ENCODE measurements at regions not wholly inside any gene's neighbourhood (a gene's known extent, or its start where the extent isn't known, plus 50 kb on each side); places are given as distances from the start of the nearest gene placed in this dataset.
"Not testable (repeated sequence)": the region's sequence is repeated elsewhere in the genome, so short reads cannot be mapped to it uniquely, and the experiment has no call there.

DNA sequence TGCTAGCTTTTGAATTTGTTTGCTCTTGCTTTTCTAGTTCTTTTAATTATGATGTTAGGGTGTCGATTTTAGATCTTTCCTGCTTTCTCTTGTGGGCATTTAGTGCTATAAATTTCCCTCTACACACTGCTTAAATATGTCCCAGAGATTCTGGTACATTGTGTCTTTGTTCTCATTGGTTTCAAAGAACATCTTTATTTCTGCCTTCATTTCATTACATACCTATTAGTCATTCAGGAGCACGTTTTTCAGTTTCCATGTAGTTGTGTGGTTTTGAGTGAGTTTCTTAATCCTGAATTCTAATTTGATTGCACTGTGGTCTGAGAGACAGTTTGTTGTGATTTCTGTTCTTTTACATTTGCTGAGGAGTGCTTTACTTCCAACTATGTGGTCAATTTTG, 51.2 kb upstream of the MB21D2 start:
- H3K27ac ChIP-seq (ENCODE audit: low read length); H3K4me2 ChIP-seq (ENCODE audit: insufficient read depth, low read length); H3K4me1 ChIP-seq (ENCODE audit: insufficient read depth, low read length); DNase-seq; H3K27me3 ChIP-seq (ENCODE audit: insufficient read depth, low read length, poor library complexity); H3K9me3 ChIP-seq (ENCODE audit: insufficient read depth, low read length, severe bottlenecking); H3K4me3 ChIP-seq (ENCODE audit: low read depth in 1 of 2, low read length in 2 of 2); H3K9ac ChIP-seq (ENCODE audit: low read depth, low read length); H3K79me2 ChIP-seq (ENCODE audit: insufficient read depth, low read length); H4K20me1 ChIP-seq (ENCODE audit: insufficient read depth, low read length); H2AFZ ChIP-seq (ENCODE audit: low read depth, low read length); H3K36me3 ChIP-seq (ENCODE audit: insufficient read depth, low read length); ATAC-seq (ENCODE audit: insufficient read depth, low read depth): not testable (repeated sequence)

DNA sequence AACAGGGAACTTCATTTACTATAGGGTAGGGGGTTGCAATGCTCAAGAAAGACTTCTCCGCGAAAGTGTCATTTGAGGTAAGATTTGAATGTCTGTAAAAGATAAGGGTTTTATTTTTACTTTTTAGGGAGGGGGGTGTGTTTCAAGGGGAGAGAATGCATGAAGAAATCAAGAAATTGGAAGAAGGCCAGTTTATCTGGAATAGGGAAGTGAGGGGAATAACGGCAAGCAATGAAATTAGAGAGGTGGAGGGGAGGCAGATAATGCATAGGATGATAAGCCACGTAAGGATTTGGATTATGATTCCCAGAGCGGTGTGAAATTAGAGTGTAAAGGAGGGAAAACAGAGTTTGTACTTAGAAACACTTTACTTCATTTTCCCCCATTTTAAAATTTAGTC, 63.0 kb upstream of the MB21D2 start:
- Histone ChIP-seq H3K4me3 (ENCODE audit: low read depth in 1 of 2, low read length in 2 of 2) (no peak overlapping the region), H3K9ac (ENCODE audit: low read depth, low read length) (no peak overlapping the region), H3K27ac (ENCODE audit: low read length) (no peak overlapping the region), H3K9me3 (ENCODE audit: insufficient read depth, low read length, severe bottlenecking) (no peaks in the 10 kb centered on the region), H3K79me2 (ENCODE audit: insufficient read depth, low read length) (no peaks in the 10 kb centered on the region), H3K4me1 (ENCODE audit: insufficient read depth, low read length) (no peaks in the 10 kb centered on the region), H3K36me3 (ENCODE audit: insufficient read depth, low read length) (no peaks in the 10 kb centered on the region), H2AFZ (ENCODE audit: low read depth, low read length) (no peak overlapping the region), H3K27me3 (ENCODE audit: insufficient read depth, low read length, poor library complexity) (no peaks in the 10 kb centered on the region), H4K20me1 (ENCODE audit: insufficient read depth, low read length) (no peaks in the 10 kb centered on the region), H3K4me2 (ENCODE audit: insufficient read depth, low read length) (no peak overlapping the region)
- TF ChIP-seq EZH2 (IDR thresholded peaks at IDR 0.05; ENCODE audit: borderline replicate concordance, low read depth, low read length, severe bottlenecking) = no peak
- TF ChIP-seq, protein P1, sequence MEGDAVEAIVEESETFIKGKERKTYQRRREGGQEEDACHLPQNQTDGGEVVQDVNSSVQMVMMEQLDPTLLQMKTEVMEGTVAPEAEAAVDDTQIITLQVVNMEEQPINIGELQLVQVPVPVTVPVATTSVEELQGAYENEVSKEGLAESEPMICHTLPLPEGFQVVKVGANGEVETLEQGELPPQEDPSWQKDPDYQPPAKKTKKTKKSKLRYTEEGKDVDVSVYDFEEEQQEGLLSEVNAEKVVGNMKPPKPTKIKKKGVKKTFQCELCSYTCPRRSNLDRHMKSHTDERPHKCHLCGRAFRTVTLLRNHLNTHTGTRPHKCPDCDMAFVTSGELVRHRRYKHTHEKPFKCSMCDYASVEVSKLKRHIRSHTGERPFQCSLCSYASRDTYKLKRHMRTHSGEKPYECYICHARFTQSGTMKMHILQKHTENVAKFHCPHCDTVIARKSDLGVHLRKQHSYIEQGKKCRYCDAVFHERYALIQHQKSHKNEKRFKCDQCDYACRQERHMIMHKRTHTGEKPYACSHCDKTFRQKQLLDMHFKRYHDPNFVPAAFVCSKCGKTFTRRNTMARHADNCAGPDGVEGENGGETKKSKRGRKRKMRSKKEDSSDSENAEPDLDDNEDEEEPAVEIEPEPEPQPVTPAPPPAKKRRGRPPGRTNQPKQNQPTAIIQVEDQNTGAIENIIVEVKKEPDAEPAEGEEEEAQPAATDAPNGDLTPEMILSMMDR (IDR thresholded peaks at IDR 0.05; ENCODE audit: borderline replicate concordance, extremely low read depth, low read length, poor library complexity, severe bottlenecking) = no peak
- DNase-seq (no peak), ATAC-seq (ENCODE audit: insufficient read depth, low read depth) (no peak)

DNA sequence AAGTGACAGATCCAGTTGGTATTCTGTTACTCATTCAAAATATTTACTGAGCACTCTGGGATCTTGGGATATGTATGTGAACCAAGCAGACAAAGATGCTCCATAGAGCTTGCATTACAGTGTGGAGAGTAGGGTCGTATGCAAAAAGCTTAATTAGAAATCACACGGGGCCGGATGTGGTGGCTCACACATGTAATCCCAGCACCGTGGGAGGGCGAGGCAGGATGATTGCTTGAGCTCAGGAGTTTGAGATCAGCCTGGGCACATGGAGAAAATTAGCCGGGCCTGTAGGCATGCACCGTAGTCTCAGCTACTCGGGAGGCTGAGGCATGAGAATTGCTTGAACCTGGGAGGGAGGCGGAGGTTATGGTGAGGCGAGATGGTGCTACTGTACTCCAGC, 68.7 kb upstream of the MB21D2 start:
- ATAC-seq (ENCODE audit: insufficient read depth, low read depth) (no peak), DNase-seq (no peak)
- Histone ChIP-seq H4K20me1 (ENCODE audit: insufficient read depth, low read length) (no peaks in the 10 kb centered on the region), H3K4me2 (ENCODE audit: insufficient read depth, low read length) (no peak overlapping the region), H2AFZ (ENCODE audit: low read depth, low read length) (no peak overlapping the region), H3K4me1 (ENCODE audit: insufficient read depth, low read length) (no peaks in the 10 kb centered on the region), H3K79me2 (ENCODE audit: insufficient read depth, low read length) (no peaks in the 10 kb centered on the region), H3K9ac (ENCODE audit: low read depth, low read length) (no peak overlapping the region), H3K4me3 (ENCODE audit: low read depth in 1 of 2, low read length in 2 of 2) (no peak overlapping the region), H3K27ac (ENCODE audit: low read length) (no peak overlapping the region), H3K27me3 (ENCODE audit: insufficient read depth, low read length, poor library complexity) (no peaks in the 10 kb centered on the region), H3K9me3 (ENCODE audit: insufficient read depth, low read length, severe bottlenecking) (no peaks in the 10 kb centered on the region), H3K36me3 (ENCODE audit: insufficient read depth, low read length) (no peaks in the 10 kb centered on the region)
- TF ChIP-seq EZH2 (IDR thresholded peaks at IDR 0.05; ENCODE audit: borderline replicate concordance, low read depth, low read length, severe bottlenecking) = no peak
- TF ChIP-seq, protein P1 (IDR thresholded peaks at IDR 0.05; ENCODE audit: borderline replicate concordance, extremely low read depth, low read length, poor library complexity, severe bottlenecking) = no peak

DNA sequence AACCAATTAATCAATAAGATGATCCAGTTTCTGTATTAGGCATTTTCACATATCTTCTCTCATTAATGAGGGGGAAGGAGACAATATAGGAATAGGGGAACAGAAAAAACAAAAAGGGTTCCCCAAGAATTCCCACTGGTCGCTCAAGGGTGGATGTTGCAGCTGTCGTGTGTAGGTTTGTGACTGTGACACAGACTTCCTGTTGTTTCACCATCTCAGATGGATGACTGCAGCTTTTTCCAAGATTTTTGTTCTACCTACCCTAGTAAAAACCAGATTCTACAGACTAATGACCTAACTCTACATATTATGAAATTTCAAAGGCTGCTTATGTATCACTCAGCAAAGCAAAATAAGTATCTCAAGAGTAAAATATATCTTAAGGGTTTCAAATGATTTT, 73.7 kb upstream of the MB21D2 start:
- Histone ChIP-seq H3K79me2 (ENCODE audit: insufficient read depth, low read length) (no peaks in the 10 kb centered on the region), H2AFZ (ENCODE audit: low read depth, low read length) (no peak overlapping the region), H3K27me3 (ENCODE audit: insufficient read depth, low read length, poor library complexity) (no peaks in the 10 kb centered on the region), H3K4me2 (ENCODE audit: insufficient read depth, low read length) (no peak overlapping the region), H3K4me1 (ENCODE audit: insufficient read depth, low read length) (no peaks in the 10 kb centered on the region), H4K20me1 (ENCODE audit: insufficient read depth, low read length) (no peaks in the 10 kb centered on the region), H3K4me3 (ENCODE audit: low read depth in 1 of 2, low read length in 2 of 2) (no peak overlapping the region), H3K9ac (ENCODE audit: low read depth, low read length) (no peak overlapping the region), H3K9me3 (ENCODE audit: insufficient read depth, low read length, severe bottlenecking) (no peaks in the 10 kb centered on the region), H3K36me3 (ENCODE audit: insufficient read depth, low read length) (no peaks in the 10 kb centered on the region), H3K27ac (ENCODE audit: low read length) (no peak overlapping the region)
- TF ChIP-seq, protein P1 (IDR thresholded peaks at IDR 0.05; ENCODE audit: borderline replicate concordance, extremely low read depth, low read length, poor library complexity, severe bottlenecking) = no peak
- no peak for TF ChIP-seq EZH2 (IDR thresholded peaks at IDR 0.05; ENCODE audit: borderline replicate concordance, low read depth, low read length, severe bottlenecking)
- ATAC-seq (ENCODE audit: insufficient read depth, low read depth) = no peak
- DNase-seq = no peak

All from DND-41 (cell line).